Stimulated activated CD8-positive, alpha-beta memory T cell treated with anti-CD3 and anti-CD28 coated beads, Interleukin-4, amount 100 ng/mL, for 48 hours (primary cell): ENCODE measurements at regions not wholly inside any gene's neighbourhood (a gene's known extent, or its start where the extent isn't known, plus 50 kb on each side); places are given as distances from the start of the nearest gene placed in this dataset.

Experiments
- DNase-seq: peaks from one replicate; pipeline ENCODE4 v3.0.0-alpha.2; 2020

DNA sequence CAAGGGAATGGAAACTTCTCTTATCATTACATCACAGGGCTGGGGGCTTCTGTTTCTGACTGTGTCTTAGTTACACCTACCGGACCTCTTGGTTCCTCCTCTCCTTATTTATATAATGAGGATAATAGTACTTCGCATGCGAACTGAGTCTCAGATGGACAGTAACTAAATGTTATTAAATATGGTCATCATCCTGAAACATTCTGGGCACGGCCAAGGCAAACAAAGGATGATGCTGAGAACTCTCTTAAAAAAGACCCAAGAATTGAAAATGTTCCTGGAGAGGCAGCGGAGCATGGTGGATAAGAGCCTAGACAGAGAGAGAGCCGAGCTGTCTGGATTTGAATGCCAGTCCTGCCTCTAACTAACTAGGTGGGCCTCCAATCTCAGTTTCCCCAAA is 119.8 kb upstream of the SASH1 start:
- DNase-seq: no peak

DNA sequence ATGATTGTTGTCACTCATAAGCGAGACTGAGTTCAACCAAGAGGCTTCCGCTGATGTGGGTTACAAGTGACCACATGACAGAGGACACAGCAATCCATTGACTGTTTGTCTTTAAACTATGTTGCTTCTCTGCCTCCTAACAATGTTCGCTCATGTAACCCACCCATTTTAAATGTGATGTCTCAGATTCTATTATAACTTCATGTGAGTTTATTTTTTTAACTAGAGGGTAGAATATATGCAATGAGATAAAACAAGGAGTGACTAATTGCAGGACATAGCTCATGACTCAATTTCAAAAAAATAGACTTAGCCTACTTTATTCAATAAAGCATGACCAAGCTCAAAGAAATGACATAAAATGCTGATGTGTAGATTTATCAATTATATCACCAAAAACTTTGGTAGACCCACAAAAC is 119.2 kb upstream of the SASH1 start:
- DNase-seq: no peak

DNA sequence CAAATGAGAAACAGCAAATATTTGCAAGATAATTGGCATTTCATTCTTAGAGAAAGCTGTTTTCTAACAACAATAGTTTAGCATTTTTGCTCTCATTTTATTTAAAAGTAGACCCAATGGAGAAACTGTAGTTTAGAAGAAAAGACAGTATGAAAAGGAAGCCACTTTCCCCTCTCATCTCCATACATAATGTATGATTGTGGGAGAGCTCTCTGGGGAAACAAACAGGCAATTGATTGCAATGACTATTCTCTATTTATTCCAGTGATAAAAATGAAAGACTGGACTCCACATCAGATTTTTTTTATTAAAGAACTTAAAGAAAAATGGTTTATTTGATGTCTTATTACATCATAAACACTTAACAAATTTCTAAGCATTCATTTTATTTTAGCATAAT is 116.8 kb upstream of the SASH1 start:
- no peak for DNase-seq

GRCh38 chr6:148226284-148226683 is 116.4 kb upstream of the SASH1 start:
- DNase-seq: no peak

DNA sequence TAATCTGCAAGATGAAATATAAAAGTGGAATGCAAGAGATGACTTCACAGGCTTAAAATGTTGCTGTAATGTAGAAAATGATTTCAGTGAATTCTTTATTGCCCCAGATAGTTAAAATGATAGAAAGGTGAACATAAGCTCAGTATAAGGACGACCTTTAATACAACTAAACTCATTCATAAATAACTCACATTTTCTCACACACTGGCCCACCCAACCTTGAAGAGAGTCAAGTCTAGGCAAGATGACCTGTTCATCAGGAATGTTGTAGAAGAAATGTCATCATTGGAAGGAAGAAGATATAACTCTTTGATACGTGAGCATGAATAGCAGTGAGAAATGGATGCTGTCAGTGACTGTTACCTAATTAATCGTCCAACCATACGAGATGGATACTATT is 111.1 kb upstream of the SASH1 start:
- DNase-seq: no peak

GRCh38 chr6:148235446-148235845 is 107.2 kb upstream of the SASH1 start:
- DNase-seq: no peak

- DNase-seq: no peak
Observed at GRCh38 chr6:148238713-148239112, 103.9 kb upstream of the SASH1 start.

DNA sequence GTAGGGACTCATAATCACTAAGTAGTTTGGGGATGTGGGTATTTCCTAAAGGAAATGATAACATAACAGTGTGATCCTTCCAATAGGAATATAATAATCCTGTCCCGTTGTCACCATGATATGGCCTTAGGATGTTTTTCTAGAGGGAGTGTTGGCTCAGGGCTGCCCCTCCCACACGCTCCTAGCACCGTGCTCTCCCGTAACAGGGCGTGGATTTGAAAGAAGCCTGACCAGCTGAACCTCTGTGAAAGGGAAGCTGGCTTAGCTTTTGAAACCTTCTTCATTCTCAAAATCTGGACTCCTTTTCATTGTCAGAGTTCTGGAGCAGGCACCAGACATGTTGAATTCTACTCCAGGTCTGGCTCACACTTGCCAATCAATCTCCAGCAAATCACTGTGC is 103.4 kb upstream of the SASH1 start:
- no peak for DNase-seq

DNA sequence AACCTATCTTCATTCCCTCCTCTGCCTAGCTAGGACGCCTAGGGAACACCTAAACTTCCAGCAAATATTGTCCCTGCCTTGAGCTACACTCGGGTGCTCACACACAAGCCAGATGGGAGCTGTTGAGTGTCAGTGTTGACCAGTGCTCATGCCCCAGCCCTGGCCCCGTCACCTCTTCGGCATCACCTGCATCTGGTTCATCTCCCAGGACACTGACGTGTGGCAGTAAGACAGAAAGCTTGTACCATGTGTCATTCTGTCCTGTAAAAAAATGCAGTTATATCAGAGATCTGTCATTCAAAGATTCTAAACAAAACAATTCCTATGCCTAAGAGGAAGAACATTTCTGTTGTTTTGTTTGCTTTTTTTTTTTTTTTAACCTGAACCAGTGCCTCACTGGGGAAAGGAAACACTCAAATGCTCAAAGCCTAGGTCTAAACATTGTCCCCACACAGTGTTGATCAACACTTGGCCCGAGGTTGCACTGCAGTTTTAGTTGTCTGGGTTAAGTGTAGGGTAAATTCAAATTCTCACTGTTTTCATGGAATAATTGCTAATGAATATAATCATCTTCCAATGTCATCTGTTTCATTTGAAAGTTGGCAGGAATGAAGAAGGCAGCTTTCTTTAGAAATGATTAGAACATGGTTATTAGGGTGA is 102.7 kb upstream of the SASH1 start:
- DNase-seq: no peak

GRCh38 chr6:148240461-148240840 is 102.2 kb upstream of the SASH1 start:
- no peak for DNase-seq

DNA sequence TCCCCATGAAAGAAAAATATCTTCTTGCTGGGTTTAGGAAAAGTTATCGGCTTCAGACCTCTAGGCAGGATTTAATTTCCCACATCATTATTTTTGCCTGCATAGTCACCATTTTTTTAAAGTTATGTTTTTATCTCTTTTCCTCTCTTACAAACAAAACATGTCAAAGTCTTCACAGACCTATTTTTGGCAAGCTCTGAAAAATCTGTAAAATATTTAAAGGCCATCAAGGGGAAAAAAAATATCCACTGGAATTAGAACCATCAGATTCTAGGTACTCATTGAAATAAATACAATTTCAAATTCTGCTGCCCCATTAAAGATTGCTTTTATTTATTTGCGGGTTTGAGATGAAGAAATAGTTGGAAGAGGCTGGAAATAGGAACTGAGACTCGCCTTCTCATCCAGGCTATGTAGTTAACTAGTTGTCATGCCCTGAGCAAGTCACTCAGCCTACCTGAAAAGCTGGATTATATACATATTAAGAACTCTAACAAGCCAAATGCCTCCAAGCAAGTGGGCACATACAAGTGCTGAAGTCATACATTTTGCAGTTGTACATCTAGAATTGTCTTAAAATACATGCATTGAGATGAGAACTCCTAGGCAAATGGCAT is 101.7 kb upstream of the SASH1 start:
- DNase-seq: no peak

DNA sequence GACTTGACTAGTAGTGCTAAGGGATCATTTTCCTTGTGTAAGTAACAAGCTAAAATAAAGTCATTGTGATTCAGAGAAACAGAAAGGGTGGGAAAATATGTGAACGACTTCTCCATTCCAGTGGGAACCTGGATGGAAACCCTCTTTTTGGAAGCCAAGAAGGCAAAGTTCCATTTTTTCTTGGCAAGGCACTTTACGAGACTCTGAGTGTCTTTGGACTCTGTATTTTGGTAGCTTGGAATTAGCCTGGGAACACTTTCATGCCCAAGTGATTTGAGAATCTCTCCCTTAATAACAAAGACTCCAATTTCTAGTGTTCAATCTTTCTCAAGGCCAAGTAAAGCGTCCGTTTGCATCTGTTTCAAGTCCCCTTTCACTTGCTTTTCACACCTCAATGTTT is 100.5 kb upstream of the SASH1 start:
- no peak for DNase-seq

- no peak for DNase-seq
Observed at GRCh38 chr6:148244217-148244935, 98.3 kb upstream of the SASH1 start.

DNA sequence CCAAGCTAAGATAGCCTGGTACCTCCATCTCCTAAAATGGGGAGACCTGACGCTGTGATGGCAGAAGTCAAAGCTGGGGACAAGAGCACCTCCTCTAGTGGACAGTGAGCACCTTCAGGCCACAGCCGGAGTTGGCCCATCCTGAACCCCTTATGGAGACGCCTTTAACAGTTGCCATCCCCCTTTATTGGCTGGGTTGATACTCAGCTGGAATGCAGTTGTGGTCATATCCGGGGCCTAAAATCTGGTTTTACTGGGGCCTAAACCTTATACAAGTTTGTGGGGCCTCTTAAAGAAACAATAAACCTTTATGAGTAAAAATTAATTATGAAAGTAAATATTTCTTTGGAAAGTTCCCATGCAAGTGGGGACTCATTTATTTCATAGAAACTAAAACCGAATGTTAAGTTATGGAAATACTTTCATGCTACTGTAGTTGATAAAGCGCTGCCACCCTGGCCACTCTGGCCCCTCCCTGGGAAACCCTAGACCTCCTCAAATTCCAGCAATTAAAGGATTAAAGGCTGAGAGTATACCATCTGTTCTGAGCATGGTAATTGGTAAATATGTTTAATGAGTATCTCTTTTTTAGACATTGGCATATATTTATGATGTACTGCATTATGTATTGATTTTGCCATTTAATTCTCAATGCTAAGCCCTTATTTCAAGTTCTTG is 95.1 kb upstream of the SASH1 start:
- DNase-seq: no peak

DNA sequence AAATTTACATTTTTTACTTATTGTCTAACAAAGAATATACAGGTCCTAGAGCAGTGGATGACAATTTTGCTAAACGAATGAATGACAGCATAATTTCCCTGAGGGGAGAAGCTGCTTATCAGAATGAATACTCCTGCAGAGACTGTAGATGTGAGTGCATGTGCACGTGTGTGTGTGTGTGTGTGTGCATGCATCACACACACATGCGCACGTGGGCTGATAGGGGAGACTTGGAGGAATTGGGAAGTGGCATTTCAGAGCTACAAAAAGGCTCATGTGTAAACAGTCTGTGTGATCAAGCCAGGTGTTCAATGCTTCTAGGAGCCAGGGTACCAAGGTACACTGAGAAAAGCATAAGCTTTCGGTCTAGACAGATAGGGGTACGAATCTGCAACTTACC is 93.5 kb upstream of the SASH1 start:
- DNase-seq: no peak

- DNase-seq: no peak
Observed at GRCh38 chr6:148249679-148250375, 92.8 kb upstream of the SASH1 start.

- no peak for DNase-seq
Observed at GRCh38 chr6:148250975-148251685, 91.5 kb upstream of the SASH1 start.

- no peak for DNase-seq
Observed at GRCh38 chr6:148251891-148252290, 90.7 kb upstream of the SASH1 start.

- no peak for DNase-seq
Observed at GRCh38 chr6:148257810-148258209, 84.8 kb upstream of the SASH1 start.

GRCh38 chr6:148258868-148259267 is 83.8 kb upstream of the SASH1 start:
- no peak for DNase-seq

GRCh38 chr6:148261470-148261869 is 81.2 kb upstream of the SASH1 start:
- DNase-seq: no peak

DNA sequence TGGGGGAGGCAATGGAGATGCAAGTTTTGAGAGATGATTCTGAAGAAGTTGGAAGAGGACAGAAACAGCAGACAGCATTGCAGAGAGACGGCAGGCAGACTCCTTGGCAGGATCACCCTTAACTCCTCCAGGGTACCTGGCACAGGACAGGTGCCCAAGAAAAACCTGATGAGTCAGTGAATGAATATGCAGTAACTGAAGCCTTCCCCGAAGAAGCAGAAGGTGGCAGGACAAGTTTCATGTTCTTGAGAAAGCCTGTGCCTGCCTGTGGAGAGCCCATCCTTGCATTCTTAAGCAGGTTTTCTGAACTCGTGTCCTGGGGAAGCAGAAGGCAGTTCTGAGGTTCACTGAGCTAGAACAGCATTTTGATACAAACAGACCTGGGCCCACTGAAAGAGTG is 79.6 kb upstream of the SASH1 start:
- no peak for DNase-seq

GRCh38 chr6:148263961-148264360 is 78.7 kb upstream of the SASH1 start:
- no peak for DNase-seq
